ENCODE measurements at regions not wholly inside any gene's neighbourhood (a gene's known extent, or its start where the extent isn't known, plus 50 kb on each side); places are given as distances from the start of the nearest gene placed in this dataset.

- TF ChIP-seq POLR2A (IDR thresholded peaks at IDR 0.05) (no peak), CTCF (IDR thresholded peaks at IDR 0.05) (no peak)
Observed at GRCh38 chr14:65331652-65332051, 80.9 kb upstream of the FUT8 start.
